OCI-LY3 (cell line): ENCODE measurements at regions not wholly inside any gene's neighbourhood (a gene's known extent, or its start where the extent isn't known, plus 50 kb on each side); places are given as distances from the start of the nearest gene placed in this dataset.

Experiments
- H2AFZ ChIP-seq: fragments of 200-600, 300-600 bp; shearing (Covaris generic); 2 replicates; pipeline ENCODE4 v1.6.0; 2014; ENCODE audit warnings: antibody characterized with exemption, low read depth, low read length
- H3K27ac ChIP-seq: fragments of 200-600, 300-600 bp; sonication (generic); 2 replicates; pipeline ENCODE4 v1.5.1; 2014; ENCODE audit warnings: mild to moderate bottlenecking, low read length, moderate library complexity, mixed read lengths
- H3K27me3 ChIP-seq: fragments of 200-600, 300-600 bp; sonication (generic); 2 replicates; pipeline ENCODE4 v1.6.1; 2014; ENCODE audit warnings: low read depth, low read length, mixed read lengths
- H3K36me3 ChIP-seq: fragments of 200-600, 300-600 bp; sonication (generic); replicated peaks from 2 replicates; pipeline ENCODE3; 2014; ENCODE audit warnings: low read depth, low read length, mixed read lengths
- H3K4me1 ChIP-seq: fragments of 300-600, 200-600 bp; sonication (generic); 2 replicates; pipeline ENCODE4 v1.6.1; 2014; ENCODE audit warnings: low read length, mixed read lengths
- H3K4me2 ChIP-seq: fragments of 200-600, 300-600 bp; sonication (generic); 2 replicates; pipeline ENCODE4 v1.6.1; 2014; ENCODE audit warnings: low read length, mixed read lengths
- H3K4me3 ChIP-seq: fragments of 300-600, 200-600 bp; sonication (generic); 2 replicates; pipeline ENCODE4 v1.5.1; 2014; ENCODE audit warnings: antibody characterized with exemption, mild to moderate bottlenecking, low read length, moderate library complexity
- H3K79me2 ChIP-seq: fragments of 300-600, 200-600 bp; shearing (Covaris generic); 2 replicates; pipeline ENCODE4 v1.6.1; 2014; ENCODE audit warnings: mild to moderate bottlenecking, low read length, mixed read lengths
- H3K9ac ChIP-seq: fragments of 300-600, 200-600 bp; shearing (Covaris generic); 2 replicates; pipeline ENCODE4 v1.6.0; 2014; ENCODE audit warnings: mild to moderate bottlenecking, low read length, moderate library complexity
- H3K9me3 ChIP-seq: fragments of 200-600, 300-600 bp; shearing (Covaris generic); 2 replicates; pipeline ENCODE4 v1.6.1; 2014; ENCODE audit warnings: low read length, mixed read lengths; ENCODE audit not compliant: insufficient read depth
- H4K20me1 ChIP-seq: fragments of 200-600, 300-600 bp; sonication (generic); 2 replicates; pipeline ENCODE4 v1.6.1; 2016; ENCODE audit warnings: low read length, mixed read lengths; ENCODE audit not compliant: insufficient read depth
- CTCF ChIP-seq: fragments of 200-600, 300-600 bp; sonication (generic); IDR thresholded peaks from 2 replicates; pipeline ENCODE4 v1.5.1; 2014; ENCODE audit warnings: antibody characterized with exemption, low read length, low read depth
- EZH2phosphoT487 ChIP-seq: fragments of 200-600 bp; shearing (Covaris generic); IDR thresholded peaks from 2 replicates; pipeline ENCODE4 v1.6.1; 2018; ENCODE audit warnings: antibody characterized with exemption, mixed run types, low read depth

GRCh38 chrX:40298572-40299479 is 201.1 kb upstream of the BCOR start:
- Histone ChIP-seq H3K4me2 (peak overlapping the region; percentile 98), H2AFZ (peak overlapping the region; percentile 61; the same call in 1 of the 2 replicates)

GRCh38 chrX:40298069-40298468 is 200.3 kb upstream of the BCOR start:
- TF ChIP-seq CTCF, result no peak
- no peak for TF ChIP-seq EZH2phosphoT487
- H3K27me3 ChIP-seq, result no peaks in the 10 kb centered on the region
- peaks cover 39% of the 10 kb centered on the region for H3K4me1 ChIP-seq
- H3K79me2 ChIP-seq, result no peaks in the 10 kb centered on the region
- H3K36me3 ChIP-seq, result no peaks in the 10 kb centered on the region
- H3K9me3 ChIP-seq, result no peaks in the 10 kb centered on the region
- H3K27ac ChIP-seq, result no peak overlapping the region
- no peak overlapping the region for H3K4me3 ChIP-seq
- no peak overlapping the region for H3K9ac ChIP-seq
- H3K4me2 ChIP-seq, result no peak overlapping the region
- no peaks in the 10 kb centered on the region for H4K20me1 ChIP-seq
- H2AFZ ChIP-seq, result no peak overlapping the region

More at GRCh38 chrX:40298572-40299479, 201.1 kb upstream of the BCOR start:
- no peaks in the 10 kb centered on the region for H4K20me1 ChIP-seq
- TF ChIP-seq EZH2phosphoT487 (no peak), CTCF (peak; percentile 47)
- no peaks in the 10 kb centered on the region for H3K79me2 ChIP-seq
- no peaks in the 10 kb centered on the region for H3K27me3 ChIP-seq
- H3K4me1 ChIP-seq, result peaks cover 46% of the 10 kb centered on the region
- H3K4me3 ChIP-seq, result peak overlapping the region; percentile 72
- no peaks in the 10 kb centered on the region for H3K36me3 ChIP-seq
- peak overlapping the region; percentile 100 for H3K27ac ChIP-seq
- peak overlapping the region; percentile 91 for H3K9ac ChIP-seq
- no peaks in the 10 kb centered on the region for H3K9me3 ChIP-seq

GRCh38 chrX:40291553-40291952 is 193.8 kb upstream of the BCOR start:
- Histone ChIP-seq H4K20me1 (no peaks in the 10 kb centered on the region), H3K4me2 (no peak overlapping the region), H3K79me2 (no peaks in the 10 kb centered on the region), H3K4me3 (no peak overlapping the region), H3K9me3 (no peaks in the 10 kb centered on the region), H3K4me1 (no peaks in the 10 kb centered on the region), H3K36me3 (peaks cover 4% of the 10 kb centered on the region), H3K27ac (no peak overlapping the region), H3K27me3 (no peaks in the 10 kb centered on the region), H3K9ac (no peak overlapping the region), H2AFZ (no peak overlapping the region)
- TF ChIP-seq CTCF (no peak), EZH2phosphoT487 (no peak)

GRCh38 chrX:40290517-40290916 is 192.8 kb upstream of the BCOR start:
- no peak overlapping the region for H3K4me2 ChIP-seq
- H3K9me3 ChIP-seq, result no peaks in the 10 kb centered on the region
- H3K79me2 ChIP-seq, result no peaks in the 10 kb centered on the region
- no peak for TF ChIP-seq EZH2phosphoT487
- no peak for TF ChIP-seq CTCF
- no peak overlapping the region for H3K27ac ChIP-seq
- H3K4me1 ChIP-seq, result no peaks in the 10 kb centered on the region
- H3K36me3 ChIP-seq, result peaks cover 4% of the 10 kb centered on the region
- no peaks in the 10 kb centered on the region for H4K20me1 ChIP-seq
- H2AFZ ChIP-seq, result no peak overlapping the region
- H3K4me3 ChIP-seq, result no peak overlapping the region
- no peak overlapping the region for H3K9ac ChIP-seq
- no peaks in the 10 kb centered on the region for H3K27me3 ChIP-seq
